HEK293T (cell line): ENCODE measurements at regions not wholly inside any gene's neighbourhood (a gene's known extent, or its start where the extent isn't known, plus 50 kb on each side); places are given as distances from the start of the nearest gene placed in this dataset.

Experiments
- ARNT ChIP-seq: fragments of 450-650 bp; IDR thresholded peaks from 2 replicates; pipeline ENCODE4 v1.6.1; 2017; ENCODE audit warnings: mild to moderate bottlenecking
- BHLHE40 ChIP-seq: fragments of 450-650 bp; IDR thresholded peaks from 2 replicates; pipeline ENCODE4 v1.6.1; 2016; ENCODE audit warnings: mild to moderate bottlenecking, moderate library complexity, borderline replicate concordance
- CTBP1 ChIP-seq: fragments of 450-650 bp; IDR thresholded peaks from 2 replicates; pipeline ENCODE4 v1.6.1; 2016; ENCODE audit warnings: borderline replicate concordance
- ELF4 ChIP-seq: fragments of 450-650 bp; IDR thresholded peaks from 2 replicates; pipeline ENCODE4 v1.6.1; 2017; ENCODE audit warnings: antibody characterized with exemption
- FOXA1 ChIP-seq: fragments of 450-650 bp; IDR thresholded peaks from 2 replicates; pipeline ENCODE4 v1.6.1; 2016; ENCODE audit warnings: mild to moderate bottlenecking
- FOXK2 ChIP-seq: fragments of 450-650 bp; IDR thresholded peaks from 2 replicates; pipeline ENCODE4 v1.6.1; 2016; ENCODE audit warnings: mild to moderate bottlenecking
- FOXM1 ChIP-seq: fragments of 450-650 bp; IDR thresholded peaks from 2 replicates; pipeline ENCODE4 v1.6.1; 2017; ENCODE audit warnings: mild to moderate bottlenecking, borderline replicate concordance
- NFRKB ChIP-seq: fragments of 450-650 bp; IDR thresholded peaks from 2 replicates; pipeline ENCODE4 v1.6.1; 2016; ENCODE audit warnings: mild to moderate bottlenecking, moderate library complexity
- SP1 ChIP-seq: fragments of 450-650 bp; IDR thresholded peaks from 2 replicates; pipeline ENCODE4 v1.6.1; 2017
- TF ChIP-seq, protein P1 (sequence below): fragments of 450-650 bp; IDR thresholded peaks from 2 replicates; pipeline ENCODE4 v1.6.1; 2016

- no peak for TF ChIP-seq FOXA1
- TF ChIP-seq FOXK2: no peak
- TF ChIP-seq FOXM1: no peak
- TF ChIP-seq NFRKB: no peak
- TF ChIP-seq ARNT: no peak
- no peak for TF ChIP-seq SP1
- no peak for TF ChIP-seq CTBP1
- TF ChIP-seq, protein P1, sequence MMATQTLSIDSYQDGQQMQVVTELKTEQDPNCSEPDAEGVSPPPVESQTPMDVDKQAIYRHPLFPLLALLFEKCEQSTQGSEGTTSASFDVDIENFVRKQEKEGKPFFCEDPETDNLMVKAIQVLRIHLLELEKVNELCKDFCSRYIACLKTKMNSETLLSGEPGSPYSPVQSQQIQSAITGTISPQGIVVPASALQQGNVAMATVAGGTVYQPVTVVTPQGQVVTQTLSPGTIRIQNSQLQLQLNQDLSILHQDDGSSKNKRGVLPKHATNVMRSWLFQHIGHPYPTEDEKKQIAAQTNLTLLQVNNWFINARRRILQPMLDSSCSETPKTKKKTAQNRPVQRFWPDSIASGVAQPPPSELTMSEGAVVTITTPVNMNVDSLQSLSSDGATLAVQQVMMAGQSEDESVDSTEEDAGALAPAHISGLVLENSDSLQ: no peak
- no peak for TF ChIP-seq BHLHE40
- TF ChIP-seq ELF4: no peak
Measured at GRCh38 chr6:166864333-166864732, 92.0 kb downstream of the RNASET2 start.
